Middle frontal gyrus (tissue), 1 donor: ENCODE measurements at regions not wholly inside any gene's neighbourhood (a gene's known extent, or its start where the extent isn't known, plus 50 kb on each side); places are given as distances from the start of the nearest gene placed in this dataset.
"Not testable (repeated sequence)": the region's sequence is repeated elsewhere in the genome, so short reads cannot be mapped to it uniquely, and the experiment has no call there.

Experiments
- DNase-seq: peaks from one replicate; pipeline ENCODE4 v3.0.0-alpha.2; 2015; ENCODE audit warnings: low spot score; ENCODE audit errors: extremely low spot score

- DNase-seq, result no peak
Observed at GRCh38 chr9:110015759-110016158, 192.2 kb downstream of the C9orf152 start.

- no peak for DNase-seq
Observed at GRCh38 chr9:110016340-110016739, 191.6 kb downstream of the C9orf152 start.

- not testable (repeated sequence) for DNase-seq
Observed at GRCh38 chr9:110020216-110020615, 187.7 kb downstream of the C9orf152 start.

- no peak for DNase-seq
Observed at GRCh38 chr9:110021891-110022290, 186.1 kb downstream of the C9orf152 start.

- DNase-seq, result not testable (repeated sequence)
Observed at GRCh38 chr9:110023221-110023620, 184.7 kb downstream of the C9orf152 start.

GRCh38 chr9:110025551-110026170, 182.3 kb downstream of the C9orf152 start:
- no peak for DNase-seq

- no peak for DNase-seq
Observed at GRCh38 chr9:110027671-110028081, 180.3 kb downstream of the C9orf152 start.

GRCh38 chr9:110028271-110028670, 179.7 kb downstream of the C9orf152 start:
- no peak for DNase-seq

GRCh38 chr9:110028676-110029075, 179.3 kb downstream of the C9orf152 start:
- no peak for DNase-seq

- no peak for DNase-seq
Observed at GRCh38 chr9:110029429-110029955, 178.5 kb downstream of the C9orf152 start.

GRCh38 chr9:110029956-110030480, 177.9 kb downstream of the C9orf152 start:
- no peak for DNase-seq

GRCh38 chr9:110030632-110031031, 177.3 kb downstream of the C9orf152 start:
- DNase-seq, result no peak

- DNase-seq, result no peak
Observed at GRCh38 chr9:110031511-110032173, 176.3 kb downstream of the C9orf152 start.

GRCh38 chr9:110032532-110032931, 175.4 kb downstream of the C9orf152 start:
- not testable (repeated sequence) for DNase-seq

GRCh38 chr9:110033869-110034268, 174.1 kb downstream of the C9orf152 start:
- no peak for DNase-seq

- no peak for DNase-seq
Observed at GRCh38 chr9:110036286-110036685, 171.7 kb downstream of the C9orf152 start.

GRCh38 chr9:110040788-110041187, 167.2 kb downstream of the C9orf152 start:
- no peak for DNase-seq

- no peak for DNase-seq
Observed at GRCh38 chr9:110041452-110041851, 166.5 kb downstream of the C9orf152 start.

- no peak for DNase-seq
Observed at GRCh38 chr9:110047232-110047954, 160.6 kb downstream of the C9orf152 start.

GRCh38 chr9:110047955-110048402, 160.0 kb downstream of the C9orf152 start:
- DNase-seq, result no peak

- DNase-seq, result no peak
Observed at GRCh38 chr9:110048403-110048975, 159.5 kb downstream of the C9orf152 start.
